SU-DHL-6 (cell line): ENCODE measurements at regions not wholly inside any gene's neighbourhood (a gene's known extent, or its start where the extent isn't known, plus 50 kb on each side); places are given as distances from the start of the nearest gene placed in this dataset.

ENCODE experiments used
- H2AFZ ChIP-seq: fragments of 200-600 bp; sonication (generic); 2 replicates; pipeline ENCODE4 v1.6.1; 2014; ENCODE audit warnings: low read depth, mild to moderate bottlenecking, moderate library complexity, mixed read lengths, antibody characterized with exemption, low read length; ENCODE audit not compliant: severe bottlenecking
- H3F3A ChIP-seq: fragments of 200-600 bp; shearing (Covaris generic); 2 replicates; pipeline ENCODE4 v1.6.0; 2016; ENCODE audit warnings: antibody characterized with exemption, mild to moderate bottlenecking; ENCODE audit not compliant: insufficient read depth
- H3K27ac ChIP-seq: fragments of 200-600 bp; sonication (generic); 2 replicates; pipeline ENCODE4 v1.5.1; 2016; ENCODE audit warnings: low read depth, mild to moderate bottlenecking, low read length, moderate library complexity, mixed read lengths
- H3K27me3 ChIP-seq: fragments of 200-600 bp; sonication (generic), shearing (Covaris generic); 2 replicates; pipeline ENCODE4 v1.6.0; 2014; ENCODE audit warnings: mild to moderate bottlenecking, low read length
- H3K36me3 ChIP-seq: fragments of 200-600 bp; sonication (generic); 2 replicates; pipeline ENCODE4 v1.6.1; 2014; ENCODE audit warnings: mild to moderate bottlenecking, low read length, mixed read lengths
- H3K4me2 ChIP-seq: fragments of 300-600, 200-600 bp; shearing (Covaris generic), sonication (generic); 2 replicates; pipeline ENCODE4 v1.6.0; 2014; ENCODE audit warnings: low read length, low read depth, mild to moderate bottlenecking; ENCODE audit not compliant: poor library complexity, severe bottlenecking
- H3K4me3 ChIP-seq: fragments of 200-600 bp; sonication (generic); 2 replicates; pipeline ENCODE4 v1.5.1; 2014; ENCODE audit warnings: antibody characterized with exemption, low read length, mild to moderate bottlenecking, mixed read lengths; ENCODE audit not compliant: insufficient read depth, poor library complexity, severe bottlenecking
- H3K79me2 ChIP-seq: fragments of 200-600 bp; sonication (generic); 2 replicates; pipeline ENCODE4 v1.6.1; 2014; ENCODE audit warnings: mild to moderate bottlenecking, low read length, moderate library complexity; ENCODE audit not compliant: insufficient read depth
- H3K9ac ChIP-seq: fragments of 200-600 bp; sonication (generic); 2 replicates; pipeline ENCODE4 v1.7.0; 2014; ENCODE audit warnings: mild to moderate bottlenecking, low read length
- H3K9me2 ChIP-seq: fragments of 200-600 bp; sonication (generic); replicated peaks from 2 replicates; pipeline ENCODE4 v1.6.1; 2014; ENCODE audit warnings: low read length; ENCODE audit not compliant: insufficient read depth
- H3K9me3 ChIP-seq: fragments of 200-600 bp; sonication (generic); 2 replicates; pipeline ENCODE4 v1.6.1; 2014; ENCODE audit warnings: low read length, mixed read lengths; ENCODE audit not compliant: insufficient read depth
- H4K20me1 ChIP-seq: fragments of 200-600 bp; sonication (generic); 2 replicates; pipeline ENCODE4 v1.6.1; 2014; ENCODE audit warnings: low read depth, mild to moderate bottlenecking, antibody characterized with exemption, low read length, moderate library complexity, mixed read lengths
- EZH2phosphoT487 ChIP-seq: fragments of 200-600 bp; sonication (generic), shearing (Covaris generic); conservative IDR thresholded peaks from 2 replicates; pipeline ENCODE4 v1.6.1; 2018; ENCODE audit warnings: mild to moderate bottlenecking, antibody characterized with exemption, low read length, moderate library complexity, mixed read lengths
- TF ChIP-seq, protein P1 (sequence below): fragments of 200-600 bp; sonication (generic); IDR thresholded peaks from one replicate; pipeline ENCODE4 v1.5.1; 2017; ENCODE audit warnings: antibody characterized with exemption, mild to moderate bottlenecking, low read length, moderate library complexity; ENCODE audit not compliant: insufficient read depth, poor library complexity, severe bottlenecking

DNA sequence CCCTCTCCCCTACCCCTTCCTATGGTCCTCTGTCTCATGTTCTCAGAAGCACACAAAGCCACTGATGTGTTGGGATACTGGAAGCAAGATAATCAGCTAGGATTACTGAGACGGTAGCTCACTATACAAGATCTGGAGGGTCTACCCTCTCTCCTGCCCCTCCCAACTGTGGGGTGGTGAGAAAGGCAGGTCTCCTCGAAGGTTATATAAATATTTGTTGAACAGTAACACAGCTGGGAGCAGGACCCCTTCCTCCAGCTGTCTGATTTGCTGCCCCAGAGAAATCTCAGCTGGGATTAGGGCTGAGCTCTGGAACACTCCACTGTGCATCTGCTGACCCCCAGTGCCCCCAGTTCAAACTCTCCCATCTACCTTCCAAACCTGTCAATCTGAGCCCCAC lies 94.2 kb upstream of the IPO9 start:
- H4K20me1 ChIP-seq: no peaks in the 10 kb centered on the region
- H3K9me3 ChIP-seq: no peaks in the 10 kb centered on the region
- H3K36me3 ChIP-seq: no peaks in the 10 kb centered on the region
- H3K4me3 ChIP-seq: no peak overlapping the region
- TF ChIP-seq, protein P1, sequence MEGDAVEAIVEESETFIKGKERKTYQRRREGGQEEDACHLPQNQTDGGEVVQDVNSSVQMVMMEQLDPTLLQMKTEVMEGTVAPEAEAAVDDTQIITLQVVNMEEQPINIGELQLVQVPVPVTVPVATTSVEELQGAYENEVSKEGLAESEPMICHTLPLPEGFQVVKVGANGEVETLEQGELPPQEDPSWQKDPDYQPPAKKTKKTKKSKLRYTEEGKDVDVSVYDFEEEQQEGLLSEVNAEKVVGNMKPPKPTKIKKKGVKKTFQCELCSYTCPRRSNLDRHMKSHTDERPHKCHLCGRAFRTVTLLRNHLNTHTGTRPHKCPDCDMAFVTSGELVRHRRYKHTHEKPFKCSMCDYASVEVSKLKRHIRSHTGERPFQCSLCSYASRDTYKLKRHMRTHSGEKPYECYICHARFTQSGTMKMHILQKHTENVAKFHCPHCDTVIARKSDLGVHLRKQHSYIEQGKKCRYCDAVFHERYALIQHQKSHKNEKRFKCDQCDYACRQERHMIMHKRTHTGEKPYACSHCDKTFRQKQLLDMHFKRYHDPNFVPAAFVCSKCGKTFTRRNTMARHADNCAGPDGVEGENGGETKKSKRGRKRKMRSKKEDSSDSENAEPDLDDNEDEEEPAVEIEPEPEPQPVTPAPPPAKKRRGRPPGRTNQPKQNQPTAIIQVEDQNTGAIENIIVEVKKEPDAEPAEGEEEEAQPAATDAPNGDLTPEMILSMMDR: no peak
- no peak for TF ChIP-seq EZH2phosphoT487
- H3K9ac ChIP-seq: no peak overlapping the region
- H3K27me3 ChIP-seq: no peaks in the 10 kb centered on the region
- H3K27ac ChIP-seq: no peak overlapping the region
- H2AFZ ChIP-seq: no peak overlapping the region
- no peaks in the 10 kb centered on the region for H3K79me2 ChIP-seq
- H3K4me2 ChIP-seq: no peak overlapping the region
- H3F3A ChIP-seq: no peaks in the 10 kb centered on the region
- no peaks in the 10 kb centered on the region for H3K9me2 ChIP-seq

DNA sequence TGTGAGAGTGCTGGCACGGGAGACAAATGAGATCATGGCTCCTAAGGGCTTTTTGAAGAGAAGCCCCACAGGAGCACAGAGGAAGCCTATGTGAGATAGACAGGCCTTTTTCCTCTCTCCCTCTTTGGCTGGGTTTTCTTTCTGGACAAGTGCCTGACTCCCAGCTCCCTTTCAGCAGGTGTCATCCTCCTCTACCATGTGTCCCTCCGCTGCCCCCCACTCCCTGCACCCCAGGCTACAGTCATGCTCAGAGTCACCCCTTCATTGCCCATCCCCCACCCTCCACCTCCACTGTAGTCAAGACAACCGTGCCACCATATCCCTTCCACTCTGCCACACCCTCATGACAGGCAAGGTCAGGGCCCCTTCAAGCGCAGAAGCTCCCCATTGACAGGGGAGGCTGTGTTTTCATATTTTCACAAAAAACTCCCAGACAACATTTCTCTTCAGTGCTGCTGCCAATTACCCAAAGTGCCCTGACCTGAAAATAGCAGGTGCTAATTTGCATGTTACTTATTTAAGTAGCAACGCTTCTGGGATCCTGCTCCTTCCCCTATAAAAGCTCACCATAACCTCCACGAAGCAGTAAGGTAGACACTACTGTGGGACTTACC lies 92.1 kb upstream of the IPO9 start:
- no peak overlapping the region for H2AFZ ChIP-seq
- H3K4me3 ChIP-seq: no peak overlapping the region
- H3K36me3 ChIP-seq: no peaks in the 10 kb centered on the region
- H3K9me3 ChIP-seq: no peaks in the 10 kb centered on the region
- H4K20me1 ChIP-seq: no peaks in the 10 kb centered on the region
- no peak overlapping the region for H3K4me2 ChIP-seq
- no peaks in the 10 kb centered on the region for H3K27me3 ChIP-seq
- no peaks in the 10 kb centered on the region for H3K9me2 ChIP-seq
- TF ChIP-seq EZH2phosphoT487: no peak
- TF ChIP-seq, protein P1: no peak
- H3K79me2 ChIP-seq: no peaks in the 10 kb centered on the region
- no peak overlapping the region for H3K27ac ChIP-seq
- no peak overlapping the region for H3K9ac ChIP-seq
- H3F3A ChIP-seq: no peaks in the 10 kb centered on the region

DNA sequence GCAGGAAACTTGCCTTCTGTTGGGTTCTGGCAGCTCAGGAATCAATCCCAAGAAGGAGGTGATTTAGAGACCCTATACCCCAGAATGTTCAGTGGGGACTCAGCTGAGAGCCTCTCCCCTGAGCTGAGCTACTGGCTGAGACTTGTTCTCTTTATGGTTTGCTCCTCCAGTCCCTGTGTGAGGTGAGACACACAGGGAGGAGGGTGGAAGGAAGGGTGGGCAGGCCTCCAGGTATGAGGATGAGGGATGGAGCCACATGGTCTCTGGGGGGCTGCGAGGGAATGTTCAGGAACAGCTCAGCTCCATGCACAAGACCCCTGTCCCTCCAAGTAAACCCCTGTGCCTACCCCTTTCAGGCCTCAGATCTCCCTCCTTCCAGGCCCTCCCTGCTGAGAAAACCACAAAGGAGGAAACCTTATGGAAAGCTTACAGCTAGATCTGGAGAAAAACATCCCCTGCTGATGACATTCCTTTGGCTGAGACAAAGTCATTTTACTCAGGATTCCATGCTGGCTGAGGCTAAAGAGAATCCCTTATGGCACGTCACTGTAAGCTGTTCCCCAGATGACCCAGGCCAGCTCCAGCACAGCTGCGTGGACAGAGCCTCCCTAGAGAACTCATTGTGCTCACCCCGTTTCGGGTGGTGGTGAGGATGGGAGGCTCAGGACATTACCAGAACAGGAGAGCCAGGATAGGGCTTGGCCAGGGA lies 91.5 kb upstream of the IPO9 start:
- no peaks in the 10 kb centered on the region for H3K79me2 ChIP-seq
- H4K20me1 ChIP-seq: no peaks in the 10 kb centered on the region
- TF ChIP-seq EZH2phosphoT487: no peak
- TF ChIP-seq, protein P1: no peak
- H3K27ac ChIP-seq: no peak overlapping the region
- no peaks in the 10 kb centered on the region for H3K9me2 ChIP-seq
- H2AFZ ChIP-seq: no peak overlapping the region
- H3F3A ChIP-seq: no peaks in the 10 kb centered on the region
- no peaks in the 10 kb centered on the region for H3K27me3 ChIP-seq
- H3K9ac ChIP-seq: no peak overlapping the region
- no peak overlapping the region for H3K4me2 ChIP-seq
- no peaks in the 10 kb centered on the region for H3K9me3 ChIP-seq
- H3K4me3 ChIP-seq: no peak overlapping the region
- H3K36me3 ChIP-seq: no peaks in the 10 kb centered on the region
